GM12878 (cell line): ENCODE measurements at regions not wholly inside any gene's neighbourhood (a gene's known extent, or its start where the extent isn't known, plus 50 kb on each side); places are given as distances from the start of the nearest gene placed in this dataset.

Experiments used
- ATAC-seq: fragments of 200-7000 bp; cut with Tn5 transposase; 3 replicates; pipeline ENCODE4 v1.9.1; 2020; ENCODE audit warnings: mild to moderate bottlenecking, moderate library complexity
- BruUV-seq: library from RNA; stranded (reverse); fragments of 400-500 nt; replicated peaks from 2 replicates; lab custom pipeline; 2021; lab: Mats Ljungman, UMichigan
- CTCF ChIA-PET: fragments of 300-600 bp; sonication (Branson Sonifier 250); formaldehyde crosslinking; extraction: SDS; loops from one replicate; lab custom pipeline; 2021; ENCODE audit warnings: inconsistent platforms; lab: Yijun Ruan, JAX
- POLR2A ChIA-PET: fragments of 350-600 bp; formaldehyde crosslinking; extraction: SDS; loops from one replicate; lab custom pipeline; 2021; ENCODE audit warnings: inconsistent platforms; lab: Charles Lee
- RAD21 ChIA-PET: fragments of 300-600 bp; sonication (Branson Sonifier 250); formaldehyde crosslinking; loops from one replicate; lab custom pipeline; 2023; ENCODE audit warnings: antibody characterized with exemption; ENCODE audit not compliant: unreplicated experiment; lab: Charles Lee
- SMC1A ChIA-PET: fragments of 300-600 bp; sonication (Branson Sonifier 250); formaldehyde crosslinking; loops from one replicate; lab custom pipeline; 2023; ENCODE audit not compliant: unreplicated experiment, uncharacterized antibody; lab: Charles Lee
- DNase-seq: peaks from one replicate; pipeline ENCODE4 v3.0.0-alpha.2; 2011; ENCODE audit warnings: low read depth, low spot score
- FAIRE-seq: peaks from 3 replicates; lab custom pipeline; 2011; peaks lifted over from hg19 to GRCh38; lab: Jason Lieb, UNC
- H2AFZ ChIP-seq: 2 replicates; pipeline ENCODE4 v1.6.0; 2011; ENCODE audit warnings: low read depth, low read length, control low read depth; ENCODE audit not compliant: control insufficient read depth
- H3K27ac ChIP-seq: 2 replicates; pipeline ENCODE4 v1.5.1; 2011; ENCODE audit warnings: control low read depth; ENCODE audit not compliant: control insufficient read depth, insufficient read depth
- H3K27me3 ChIP-seq, 2 experiments: replicated peaks in 1 of 2; 2 replicates each; pipeline versions ENCODE4 v1.6.0 to v1.6.1; 2011; ENCODE audit warnings: low read length in 1 of 2; ENCODE audit not compliant: control insufficient read depth in 2 of 2, insufficient read depth in 2 of 2
- H3K36me3 ChIP-seq, 2 experiments: 2 replicates each; pipeline ENCODE4 v1.5.1; 2011; ENCODE audit warnings: low read length in 1 of 2; ENCODE audit not compliant: control insufficient read depth in 2 of 2, insufficient read depth in 2 of 2
- H3K4me1 ChIP-seq: 2 replicates; pipeline ENCODE4 v1.6.1; 2011; ENCODE audit warnings: mild to moderate bottlenecking, low read length, moderate library complexity, mixed read lengths; ENCODE audit not compliant: control insufficient read depth, insufficient read depth
- H3K4me2 ChIP-seq: 2 replicates; pipeline ENCODE4 v1.6.0; 2011; ENCODE audit warnings: control low read depth; ENCODE audit not compliant: control insufficient read depth, insufficient read depth
- H3K4me3 ChIP-seq: fragments of 200-600 bp; sonication (generic); 2 replicates; pipeline ENCODE4 v1.5.1; 2016
- H3K79me2 ChIP-seq: 2 replicates; pipeline ENCODE4 v1.6.0; 2011; ENCODE audit warnings: low read length; ENCODE audit not compliant: control insufficient read depth, insufficient read depth
- H3K9ac ChIP-seq: 2 replicates; pipeline ENCODE4 v1.8.0; 2011; ENCODE audit warnings: low read length, control low read depth, mixed read lengths; ENCODE audit not compliant: control insufficient read depth, insufficient read depth
- H3K9me3 ChIP-seq: replicated peaks from 3 replicates; pipeline ENCODE4 v1.5.1; 2011; ENCODE audit warnings: mild to moderate bottlenecking, low read length; ENCODE audit not compliant: control insufficient read depth, insufficient read depth
- H4K20me1 ChIP-seq: 2 replicates; pipeline ENCODE4 v1.6.0; 2011; ENCODE audit not compliant: control insufficient read depth, insufficient read depth
- ATF2 ChIP-seq: IDR thresholded peaks from 2 replicates; pipeline ENCODE4 v1.6.1; 2012; ENCODE audit warnings: low read length, inconsistent platforms
- CEBPZ ChIP-seq: fragments of 150-350 bp; IDR thresholded peaks from 2 replicates; pipeline ENCODE4 v1.6.1; 2016; ENCODE audit warnings: low read depth, low read length
- CTCF ChIP-seq, 3 experiments: IDR thresholded peaks in 2 of 3; conservative IDR thresholded peaks in 1 of 3; 2 replicates each; pipeline ENCODE4 v1.5.1; 2011; ENCODE audit warnings: low read depth in 3 of 3, low read length in 3 of 3, mild to moderate bottlenecking in 3 of 3, control low read depth in 2 of 3, moderate library complexity in 2 of 3, inconsistent platforms in 1 of 3, mixed read lengths in 1 of 3; ENCODE audit not compliant: control insufficient read depth in 2 of 3, insufficient read depth in 1 of 3; ENCODE audit errors: extremely low read depth in 1 of 3
- ETV6 ChIP-seq, 2 experiments: fragments of 450-650 bp in 1 of 2; IDR thresholded peaks in 1 of 2; conservative IDR thresholded peaks in 1 of 2; 2 replicates each; pipeline ENCODE4 v1.6.1; 2014; ENCODE audit warnings: antibody characterized with exemption in 1 of 2, borderline replicate concordance in 1 of 2, low read depth in 1 of 2, mild to moderate bottlenecking in 1 of 2, moderate library complexity in 1 of 2
- MEF2B ChIP-seq: fragments of 450-650 bp; IDR thresholded peaks from 2 replicates; pipeline ENCODE4 v1.6.1; 2018; ENCODE audit warnings: mild to moderate bottlenecking, moderate library complexity; ENCODE audit not compliant: partially characterized antibody, poor library complexity, severe bottlenecking
- PAX5 ChIP-seq: IDR thresholded peaks from 2 replicates; pipeline ENCODE4 v1.6.1; 2011; ENCODE audit warnings: low read depth, low read length, borderline replicate concordance
- PML ChIP-seq: IDR thresholded peaks from 2 replicates; pipeline ENCODE4 v1.6.1; 2012; ENCODE audit warnings: low read length, inconsistent platforms
- SKIL ChIP-seq: fragments of 450-650 bp; IDR thresholded peaks from 2 replicates; pipeline ENCODE4 v1.6.1; 2017; ENCODE audit warnings: mild to moderate bottlenecking, low read depth, inconsistent platforms; ENCODE audit not compliant: poor library complexity, severe bottlenecking
- SMARCA5 ChIP-seq: fragments of 450-650 bp; IDR thresholded peaks from 2 replicates; pipeline ENCODE4 v1.6.1; 2017; ENCODE audit warnings: mild to moderate bottlenecking
- ZNF384 ChIP-seq: IDR thresholded peaks from 2 replicates; pipeline ENCODE4 v1.6.1; 2012; ENCODE audit warnings: low read depth, mild to moderate bottlenecking, low read length, improper control_type of control experiment, borderline replicate concordance
- ZSCAN29 ChIP-seq: fragments of 450-650 bp; IDR thresholded peaks from 2 replicates; pipeline ENCODE4 v1.6.1; 2017; ENCODE audit warnings: mild to moderate bottlenecking, moderate library complexity
- WGBS: methylation state at CpG from one replicate; pipeline ENCODE4 v1.1.6; 2016; ENCODE audit warnings: low lambda C conversion rate; ENCODE audit not compliant: insufficient replicate concordance, insufficient coverage; ENCODE audit errors: missing lambda C conversion rate; 5-methylcytosine and 5-hydroxymethylcytosine counted together
- in situ Hi-C: fragments of 300-500 bp; cut with MboI; formaldehyde crosslinking; loops from 9 replicates; pipeline ENCODE4 v1.14.3; 2018; ENCODE audit warnings: mixed read lengths
- intact Hi-C: fragments of 100-400 bp; cut with micrococcal nuclease; formaldehyde crosslinking; loops from one replicate; pipeline ENCODE4 v1.14.2; 2022; ENCODE audit not compliant: unreplicated experiment

- no peaks in the 10 kb centered on the region for H4K20me1 ChIP-seq
- TF ChIP-seq ZNF384, result no peak
- no peak for TF ChIP-seq ZSCAN29
- no peak for TF ChIP-seq SKIL
- no peak for TF ChIP-seq SMARCA5
- no peak for TF ChIP-seq PML
- TF ChIP-seq CTCF (IDR thresholded peaks at IDR 0.05 in 2 of 3, conservative IDR thresholded peaks at IDR 0.05 in 1 of 3; ENCODE audit: control insufficient read depth in 2 of 3, extremely low read depth in 1 of 3, insufficient read depth in 1 of 3, low read depth in 3 of 3, low read length in 3 of 3), result no peak
- no peak for TF ChIP-seq ETV6 (conservative IDR thresholded peaks at IDR 0.05 in 1 of 2, IDR thresholded peaks at IDR 0.05 in 1 of 2; ENCODE audit: borderline replicate concordance in 1 of 2, low read depth in 1 of 2)
- TF ChIP-seq ATF2, result no peak
- TF ChIP-seq PAX5, result no peak
- TF ChIP-seq CEBPZ, result no peak
- TF ChIP-seq MEF2B, result no peak
- SMC1A ChIA-PET, result no interaction called here
- H3K4me2 ChIP-seq, result no peak overlapping the region
- no peaks in the 10 kb centered on the region for H3K4me1 ChIP-seq
- FAIRE-seq (no peak), DNase-seq (no peak), ATAC-seq (no peak)
- CTCF ChIA-PET, result no interaction called here
- no peaks in the 10 kb centered on the region for H3K36me3 ChIP-seq
- WGBS, result 11% methylated on average over 3 of the region's 3 CpGs
- POLR2A ChIA-PET, result no interaction called here
- RAD21 ChIA-PET, result no interaction called here
- H3K4me3 ChIP-seq, result no peak overlapping the region
- no TSS peak for BruUV-seq
- H3K9me3 ChIP-seq, result no peaks in the 10 kb centered on the region
- intact Hi-C loops (no loop called here), in situ Hi-C loops (no loop called here)
- no peak overlapping the region for H3K9ac ChIP-seq
- H3K79me2 ChIP-seq, result no peaks in the 10 kb centered on the region
- no peak overlapping the region for H2AFZ ChIP-seq
- H3K27me3 ChIP-seq, result no peaks in the 10 kb centered on the region
- no peak overlapping the region for H3K27ac ChIP-seq
Observed at GRCh38 chr5:30608501-30608900, 585.0 kb upstream of the CDH6 start.
